GM21786 (cell line): ENCODE measurements at regions not wholly inside any gene's neighbourhood (a gene's known extent, or its start where the extent isn't known, plus 50 kb on each side); places are given as distances from the start of the nearest gene placed in this dataset.
"Not testable (repeated sequence)": the region's sequence is repeated elsewhere in the genome, so short reads cannot be mapped to it uniquely, and the experiment has no call there.

Experiments used
- ATAC-seq: cut with Tn5 transposase; IDR thresholded peaks from one replicate; pipeline ENCODE4 v1.9.1; 2021; ENCODE audit not compliant: unreplicated experiment

DNA sequence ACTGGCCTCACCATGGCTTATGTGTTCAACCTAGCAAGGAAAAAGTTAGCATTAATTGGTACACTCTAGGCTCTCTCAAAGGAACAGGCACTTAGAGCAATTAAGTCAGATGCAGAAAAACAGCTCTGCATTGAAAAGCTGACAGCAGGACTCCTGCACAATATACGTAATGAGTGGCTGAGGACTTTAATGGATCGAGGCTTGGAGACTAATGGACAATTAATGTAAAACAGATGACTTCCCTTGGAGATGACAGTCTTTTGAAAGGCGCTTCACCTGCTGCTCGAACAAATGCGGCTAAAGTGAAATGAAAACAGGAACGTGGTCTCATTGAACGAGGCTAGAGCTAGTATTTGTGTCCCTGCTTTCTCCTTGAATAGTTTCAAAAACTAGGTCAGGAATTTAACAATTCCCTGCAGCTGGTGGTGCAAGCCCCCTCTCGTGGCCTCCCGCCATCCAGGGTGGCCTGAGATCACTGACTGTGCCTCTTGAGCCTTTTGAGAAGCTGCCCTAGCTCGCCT lies 137.1 kb downstream of the ELOVL4 start:
- ATAC-seq: no peak

DNA sequence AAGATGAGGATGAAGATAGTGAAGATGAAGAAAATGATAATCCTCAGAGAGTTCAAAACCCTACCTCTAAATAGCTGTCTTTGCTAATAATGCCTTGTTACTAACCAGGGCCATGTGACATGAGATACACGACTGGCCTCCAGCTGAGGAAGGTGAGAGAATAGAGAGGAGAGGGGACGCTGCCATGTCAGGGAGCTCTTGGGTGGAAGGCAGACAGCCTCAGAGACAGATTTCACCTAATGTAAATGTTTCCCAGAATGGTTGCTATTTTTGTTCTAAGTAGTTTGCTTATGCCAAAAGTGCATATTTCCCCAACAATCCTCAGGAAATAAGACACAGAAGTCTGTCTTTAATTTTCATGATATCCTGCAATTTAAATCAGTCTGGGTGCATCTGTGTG lies 138.4 kb downstream of the ELOVL4 start:
- ATAC-seq: no peak

DNA sequence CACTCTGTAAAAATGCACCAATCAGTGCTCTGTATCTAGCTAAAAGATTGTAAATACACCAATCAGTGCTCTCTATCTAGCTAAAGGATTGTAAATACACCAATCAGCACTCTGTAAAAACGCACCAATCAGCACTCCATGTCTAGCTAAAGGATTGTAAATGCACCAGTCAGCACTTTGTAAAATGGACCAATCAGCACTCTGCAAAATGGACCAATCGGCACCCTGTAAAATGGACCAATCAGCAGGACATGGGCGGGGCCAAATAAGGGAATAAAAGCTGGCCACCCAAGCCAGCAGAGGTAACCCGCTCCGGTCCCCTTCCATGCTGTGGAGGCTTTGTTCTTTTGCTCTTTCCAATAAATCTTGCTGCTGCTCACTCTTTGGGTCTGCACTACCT lies 140.7 kb downstream of the ELOVL4 start:
- ATAC-seq: not testable (repeated sequence)

DNA sequence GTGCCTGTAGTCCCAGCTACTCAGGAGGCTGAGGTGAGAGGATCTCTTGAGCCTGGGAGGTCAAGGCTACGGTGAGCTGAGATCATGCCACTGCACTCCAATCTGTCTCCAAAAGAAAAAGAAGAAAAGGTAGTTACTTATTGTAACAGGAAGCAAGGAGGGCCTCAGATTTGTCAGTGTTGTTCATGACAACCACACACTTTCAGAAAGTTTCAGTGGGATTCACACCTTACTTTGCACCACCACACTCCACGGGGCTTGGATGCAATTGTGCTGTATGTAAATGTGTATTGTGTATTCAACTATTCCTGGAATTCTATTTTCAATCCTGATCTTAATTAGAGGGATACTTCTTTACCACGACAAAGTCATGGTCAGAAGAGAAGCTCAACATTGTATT lies 142.6 kb downstream of the ELOVL4 start:
- no peak for ATAC-seq

DNA sequence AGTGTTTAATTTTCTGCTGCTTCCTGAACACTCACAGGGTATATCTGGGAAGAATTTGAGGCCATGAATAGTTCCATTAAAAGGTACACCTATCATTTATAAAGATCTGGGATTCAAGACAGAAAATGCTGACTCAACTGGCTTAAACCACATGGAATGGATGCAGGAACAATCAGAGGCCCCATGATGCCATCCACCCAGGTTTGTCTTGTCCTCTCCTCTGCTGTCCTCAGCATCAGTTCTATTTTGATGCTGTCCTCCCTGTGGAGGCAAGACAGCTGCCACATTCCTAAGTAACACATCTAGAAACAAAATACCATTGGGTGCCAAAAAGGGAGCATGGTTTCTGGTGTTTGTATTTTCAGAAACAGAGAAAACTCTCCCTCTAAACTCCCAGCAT lies 143.4 kb downstream of the ELOVL4 start:
- ATAC-seq: no peak

DNA sequence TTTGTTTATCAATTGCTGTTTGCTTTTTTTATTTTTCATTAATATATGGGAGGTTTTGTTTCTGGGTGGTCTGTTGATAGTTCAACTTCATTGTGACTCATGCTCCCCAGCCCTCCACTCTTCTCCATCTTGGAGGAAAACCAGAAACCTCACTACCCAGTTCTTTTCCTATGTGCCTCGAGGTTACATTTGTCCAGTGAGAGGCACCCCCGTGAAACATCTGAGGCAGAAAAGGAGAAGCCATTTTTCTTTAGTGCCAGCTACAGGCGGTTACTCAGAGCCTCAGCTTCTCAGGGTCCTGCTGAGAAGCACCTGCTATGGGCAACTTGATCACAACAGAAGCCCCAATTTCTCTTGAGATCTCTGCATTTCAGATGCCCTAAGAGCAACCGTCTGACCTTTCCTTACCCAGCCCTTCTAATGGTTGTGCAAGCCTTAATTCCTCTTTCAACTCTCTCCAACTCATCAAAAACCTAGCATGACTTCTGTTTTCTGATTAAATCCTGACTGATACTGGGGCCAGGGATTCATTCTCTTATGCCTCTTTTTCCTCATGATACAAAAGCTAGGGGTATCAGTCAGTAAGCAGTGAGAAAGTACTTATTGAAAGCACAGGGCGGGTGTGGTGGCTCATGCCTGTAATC lies 144.6 kb downstream of the ELOVL4 start:
- no peak for ATAC-seq

DNA sequence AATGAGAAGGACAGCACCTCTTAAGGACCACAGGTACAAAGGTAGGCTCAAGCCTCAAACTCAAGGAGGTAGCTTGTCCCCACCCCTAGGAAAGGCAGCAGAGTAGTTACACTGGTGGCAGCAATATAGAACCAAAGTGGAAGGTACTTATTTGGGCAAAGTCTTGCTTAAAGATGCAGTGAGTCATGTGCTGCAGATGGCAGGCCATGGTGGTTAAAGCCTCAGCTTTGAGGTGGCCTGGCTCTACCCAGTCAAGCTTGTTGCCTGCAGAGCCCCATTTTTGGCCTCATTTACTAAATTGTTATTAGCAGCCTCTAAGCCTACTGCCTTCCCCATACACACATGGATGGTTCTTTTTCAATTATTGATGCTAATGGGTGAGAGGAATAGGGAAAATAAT lies 146.0 kb downstream of the ELOVL4 start:
- ATAC-seq: no peak

DNA sequence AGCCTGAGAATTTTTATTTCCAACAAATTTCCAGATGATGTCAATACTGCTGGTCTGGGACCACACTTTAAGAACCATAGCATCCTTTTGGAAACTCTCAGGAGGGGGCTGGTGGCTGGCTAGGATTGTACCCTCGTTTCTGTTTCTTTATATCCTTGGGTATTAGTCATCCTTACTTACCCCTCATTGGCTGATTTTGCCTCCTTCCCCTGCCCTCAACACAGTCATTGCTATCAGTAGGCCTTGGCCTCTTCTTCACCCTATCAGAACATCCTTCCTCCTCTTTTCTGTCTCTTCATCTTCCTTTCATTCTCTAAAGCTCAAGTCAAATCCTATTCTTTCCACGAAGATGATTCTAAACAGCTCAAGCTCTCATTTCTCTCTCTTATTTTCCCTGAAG lies 148.5 kb downstream of the ELOVL4 start:
- ATAC-seq: no peak

DNA sequence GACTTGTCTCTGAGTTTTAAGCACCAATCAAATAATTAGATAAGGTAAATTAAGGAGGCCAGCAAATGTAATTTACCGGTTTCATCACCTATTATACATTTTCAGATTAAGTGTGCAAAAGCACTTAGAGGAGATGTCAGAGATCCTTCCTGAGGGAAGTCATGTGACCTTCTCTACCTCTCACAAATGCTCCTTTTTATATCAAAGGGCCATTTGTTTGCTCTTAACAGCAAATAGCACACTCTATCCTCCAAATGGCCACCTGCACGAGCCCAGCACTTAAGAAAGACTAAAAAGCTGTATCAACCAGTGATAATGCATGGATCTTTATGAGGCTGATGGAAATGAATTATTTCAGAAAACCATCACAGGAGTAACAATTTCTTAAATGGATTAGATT lies 149.4 kb downstream of the ELOVL4 start:
- ATAC-seq: no peak

DNA sequence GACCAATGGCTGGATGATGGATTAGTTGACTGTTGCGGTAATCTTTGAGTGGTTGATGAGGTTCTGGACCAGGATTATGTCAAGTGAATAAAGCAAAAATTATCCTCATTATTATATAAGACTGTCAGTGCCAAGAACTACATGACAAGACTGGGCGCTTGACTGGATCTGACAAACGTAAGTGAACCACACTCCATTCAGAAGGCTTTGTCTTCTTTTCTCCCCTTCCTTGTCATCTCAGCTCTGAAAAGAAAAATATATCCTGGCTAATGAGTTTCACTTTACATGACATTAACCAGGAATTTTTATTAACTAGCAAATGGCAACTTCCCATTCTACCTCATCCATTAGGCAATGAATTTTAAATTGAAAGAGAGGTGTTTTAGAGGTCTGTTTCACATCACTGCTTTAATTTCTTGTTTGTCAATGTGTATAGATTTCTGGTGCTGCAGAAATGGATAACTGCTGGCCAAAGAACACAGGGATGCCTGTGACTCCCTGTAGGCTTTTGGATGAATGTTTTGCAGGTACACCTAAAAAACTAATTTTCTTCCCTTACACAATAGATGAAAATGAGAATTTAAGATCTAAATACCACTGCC lies 150.1 kb downstream of the ELOVL4 start:
- no peak for ATAC-seq

DNA sequence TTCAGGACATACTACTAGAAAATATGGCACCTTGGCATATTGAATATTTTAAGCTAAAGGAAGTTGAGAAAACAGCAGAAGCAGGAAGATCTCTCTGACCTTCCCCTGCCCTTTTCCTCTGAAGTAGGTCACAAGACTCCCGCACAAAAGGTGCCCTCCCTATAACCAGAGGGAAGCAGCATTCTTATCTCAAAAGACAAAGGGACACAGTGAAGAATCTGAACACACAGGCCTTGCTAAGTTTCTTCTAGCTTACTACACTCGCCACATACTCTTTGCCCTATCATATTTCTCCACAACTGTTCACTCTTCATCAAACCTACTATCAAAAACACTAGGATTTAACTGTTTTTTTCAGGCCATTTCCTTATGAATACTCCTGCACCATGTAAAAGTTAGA lies 151.2 kb downstream of the ELOVL4 start:
- no peak for ATAC-seq

DNA sequence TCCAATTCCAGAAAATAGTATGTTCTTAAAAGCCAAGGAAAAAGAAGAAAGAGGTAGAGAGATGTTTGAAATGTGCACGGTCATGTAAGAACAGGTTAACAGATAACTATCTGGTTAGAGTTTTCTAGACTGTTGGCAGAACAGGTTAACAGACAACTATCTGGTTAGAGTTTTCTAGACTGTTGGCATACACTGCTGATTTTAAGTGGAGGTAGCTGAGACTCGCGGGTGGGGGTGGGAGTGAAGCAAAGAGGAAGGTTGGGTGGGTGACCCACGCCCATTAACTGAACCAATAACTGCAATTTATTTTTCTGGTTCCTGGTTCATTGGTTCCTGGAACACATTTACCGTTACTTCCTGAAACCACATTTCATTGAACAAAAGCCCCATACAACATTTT lies 157.5 kb downstream of the ELOVL4 start:
- ATAC-seq: no peak

DNA sequence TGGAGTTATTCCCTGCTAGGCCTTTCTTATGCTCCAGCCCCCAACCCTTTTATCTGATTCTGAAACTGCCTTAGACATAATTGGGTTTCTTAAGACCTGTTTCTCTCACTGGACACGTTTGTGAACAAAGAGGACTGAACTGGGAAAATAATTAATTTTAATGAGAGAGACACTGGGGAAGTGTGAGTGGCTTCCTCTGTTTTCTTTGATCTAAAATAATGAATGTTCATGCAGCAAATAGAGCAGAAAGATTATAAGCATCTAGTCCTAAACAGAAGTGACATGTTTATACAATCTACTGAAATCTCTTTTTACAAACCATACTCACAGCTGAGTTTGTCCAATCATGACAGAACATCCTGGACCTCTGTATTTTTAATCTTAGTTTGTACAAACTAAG lies 157.6 kb downstream of the SH3BGRL2 start:
- no peak for ATAC-seq

DNA sequence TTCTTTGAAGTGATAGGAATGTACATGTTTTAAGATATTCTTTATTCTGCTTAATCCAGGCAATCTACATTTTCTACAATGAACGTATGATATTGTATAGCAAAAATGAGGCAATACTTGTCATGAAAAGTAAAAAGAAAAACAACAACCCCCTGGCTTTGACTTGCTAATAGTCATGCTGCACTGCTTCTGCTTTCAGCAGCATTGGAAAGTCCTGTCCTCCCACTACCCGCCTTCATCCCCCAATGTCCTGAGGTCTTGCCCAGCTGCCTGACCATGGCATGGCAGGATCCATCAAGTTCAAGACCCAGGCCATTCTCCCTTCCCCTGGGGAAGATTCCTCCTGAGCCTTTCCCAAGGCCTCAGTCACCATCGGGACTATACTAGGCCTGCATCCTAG lies 156.5 kb downstream of the SH3BGRL2 start:
- no peak for ATAC-seq

DNA sequence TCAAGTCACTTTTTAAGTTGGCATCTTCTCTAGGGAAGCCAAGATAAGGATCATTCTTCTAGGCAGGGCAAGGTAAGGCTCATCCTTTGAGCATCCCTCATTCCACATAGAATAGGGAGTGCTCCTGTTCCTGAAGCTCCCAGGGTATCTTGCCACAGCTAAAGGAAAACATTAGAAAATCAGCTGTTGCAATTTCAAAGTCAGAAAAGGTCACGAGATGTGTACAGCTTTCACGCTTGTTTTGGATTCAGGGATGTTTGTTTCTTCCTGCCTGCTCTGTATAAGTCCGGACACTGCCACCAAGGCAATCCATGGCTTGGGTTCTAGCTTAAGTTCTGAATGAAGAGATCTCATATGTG lies 153.2 kb downstream of the SH3BGRL2 start:
- ATAC-seq: no peak

DNA sequence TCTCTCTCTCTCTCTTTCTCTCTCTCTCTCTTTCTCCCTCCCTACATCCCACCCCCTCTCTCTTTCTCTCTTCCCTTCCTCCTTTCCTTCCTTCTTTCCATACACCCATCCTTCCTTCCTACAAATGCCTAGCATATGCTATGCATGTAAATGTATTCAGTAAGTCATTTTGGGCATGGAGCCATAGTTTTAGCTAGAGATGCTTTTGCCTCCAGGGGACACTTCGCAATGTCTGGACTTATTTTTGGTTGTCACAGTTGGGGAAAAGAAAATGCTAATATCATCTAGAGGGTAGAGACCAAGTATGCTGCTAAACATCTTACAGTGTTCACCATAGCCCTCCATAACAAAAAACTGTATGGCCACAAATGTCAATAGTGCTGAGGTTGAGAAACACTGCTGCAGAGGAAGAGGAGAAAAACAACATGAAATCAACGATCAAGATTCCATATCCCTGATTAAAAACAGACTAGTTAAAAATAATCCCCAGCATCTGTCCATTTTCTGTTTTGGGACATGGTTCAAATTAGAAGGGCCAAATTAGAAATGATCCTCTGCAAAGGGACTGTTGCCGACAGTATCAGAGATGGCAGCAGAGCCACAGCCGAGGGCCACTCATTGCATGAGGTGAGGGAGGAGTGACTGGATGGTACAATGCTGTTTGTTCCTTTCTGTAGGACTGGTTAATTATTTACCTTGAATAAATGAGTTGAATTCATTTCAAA lies 152.7 kb downstream of the SH3BGRL2 start:
- ATAC-seq: no peak

DNA sequence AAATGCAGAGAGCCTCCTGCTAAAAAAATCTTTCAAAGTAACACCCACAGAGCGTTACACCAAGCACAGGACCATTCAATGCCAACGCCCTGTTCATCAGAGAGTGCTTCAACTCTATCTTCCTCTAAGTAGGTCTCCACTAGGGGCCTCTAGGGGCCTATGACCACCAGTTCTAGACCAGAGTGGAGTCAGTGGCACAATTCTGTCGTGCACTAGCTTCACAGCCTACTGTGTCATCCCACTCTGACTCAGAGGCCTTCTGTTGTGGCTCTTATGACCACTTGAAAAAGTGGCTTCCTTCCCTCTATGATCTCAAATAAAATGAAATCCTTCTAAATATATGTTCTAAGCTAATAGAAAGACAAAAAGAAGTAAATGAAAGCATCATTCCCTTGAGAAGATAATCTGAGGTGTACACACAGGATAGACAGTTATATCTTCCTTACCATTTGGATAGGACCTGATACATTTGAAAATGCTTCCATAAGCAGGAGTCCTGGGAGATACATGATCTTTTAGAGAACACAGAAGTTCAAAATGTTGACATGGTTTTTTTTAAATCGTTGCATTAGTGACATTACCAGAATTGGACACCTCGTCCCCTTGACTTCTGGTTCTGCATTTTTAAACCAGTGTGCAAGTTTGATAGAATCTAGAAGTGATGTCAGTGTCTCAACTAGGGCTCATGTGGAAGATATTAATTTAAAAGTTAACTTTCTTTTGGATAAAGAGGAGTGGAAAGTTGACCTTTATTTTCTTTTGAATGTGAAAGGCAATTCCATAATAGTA lies 151.9 kb downstream of the SH3BGRL2 start:
- no peak for ATAC-seq

DNA sequence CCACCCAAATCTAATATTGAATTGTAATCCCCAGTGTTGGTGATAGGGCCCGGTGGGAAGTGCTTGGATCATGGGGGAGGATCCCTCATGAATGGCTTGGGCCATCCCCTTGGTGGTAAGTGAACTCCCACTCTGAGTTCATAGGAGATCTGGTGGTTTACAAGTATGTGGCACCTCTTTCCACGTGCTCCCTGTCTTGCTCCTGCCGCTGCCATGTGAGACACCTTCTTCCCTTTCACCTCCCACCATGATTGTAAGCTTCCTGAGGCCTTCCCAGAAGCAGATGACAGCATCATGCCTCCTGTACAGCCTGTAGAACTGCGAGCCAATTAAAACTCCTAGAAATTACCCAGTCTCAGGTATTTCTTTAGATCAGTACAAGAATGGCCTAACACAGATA lies 150.8 kb downstream of the SH3BGRL2 start:
- no peak for ATAC-seq

DNA sequence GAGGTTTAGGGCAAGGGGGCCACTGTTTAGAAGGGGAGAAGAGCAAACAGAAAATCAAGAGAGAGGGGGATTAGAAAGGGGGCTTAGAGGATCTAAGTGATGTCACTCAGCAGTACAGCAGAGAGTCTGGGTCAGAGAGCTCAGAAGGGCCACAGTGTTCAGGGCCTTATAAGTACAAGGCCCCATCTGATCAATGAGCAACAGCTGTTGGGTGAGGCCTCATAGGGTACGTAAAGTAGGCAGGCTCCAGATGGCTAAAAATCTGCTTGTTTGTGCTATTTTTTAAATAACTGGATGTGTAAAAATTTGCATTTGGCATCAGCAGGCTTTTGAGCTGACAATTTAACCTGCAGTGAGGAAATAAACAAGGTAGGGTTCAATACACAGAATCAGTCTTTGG lies 149.8 kb downstream of the SH3BGRL2 start:
- ATAC-seq: no peak

DNA sequence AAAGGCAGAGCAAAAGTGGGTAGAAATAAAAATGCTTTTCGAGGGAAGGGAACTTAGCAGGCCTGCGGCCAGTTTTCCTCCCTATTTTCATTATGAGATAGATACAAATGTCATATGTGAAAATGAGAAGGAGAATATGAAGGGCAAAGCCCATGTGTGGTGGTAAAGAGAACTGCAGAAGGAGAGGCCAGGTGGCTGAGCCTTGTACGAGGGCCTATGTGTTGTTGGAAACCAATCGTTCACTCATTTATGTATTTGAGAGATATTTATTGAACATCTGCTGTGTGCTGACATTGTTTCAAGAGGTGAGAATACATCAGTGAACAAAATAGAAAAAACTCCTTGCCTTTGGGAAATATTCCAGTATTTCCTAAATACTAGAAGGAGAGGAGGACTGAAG lies 147.7 kb downstream of the SH3BGRL2 start:
- no peak for ATAC-seq

DNA sequence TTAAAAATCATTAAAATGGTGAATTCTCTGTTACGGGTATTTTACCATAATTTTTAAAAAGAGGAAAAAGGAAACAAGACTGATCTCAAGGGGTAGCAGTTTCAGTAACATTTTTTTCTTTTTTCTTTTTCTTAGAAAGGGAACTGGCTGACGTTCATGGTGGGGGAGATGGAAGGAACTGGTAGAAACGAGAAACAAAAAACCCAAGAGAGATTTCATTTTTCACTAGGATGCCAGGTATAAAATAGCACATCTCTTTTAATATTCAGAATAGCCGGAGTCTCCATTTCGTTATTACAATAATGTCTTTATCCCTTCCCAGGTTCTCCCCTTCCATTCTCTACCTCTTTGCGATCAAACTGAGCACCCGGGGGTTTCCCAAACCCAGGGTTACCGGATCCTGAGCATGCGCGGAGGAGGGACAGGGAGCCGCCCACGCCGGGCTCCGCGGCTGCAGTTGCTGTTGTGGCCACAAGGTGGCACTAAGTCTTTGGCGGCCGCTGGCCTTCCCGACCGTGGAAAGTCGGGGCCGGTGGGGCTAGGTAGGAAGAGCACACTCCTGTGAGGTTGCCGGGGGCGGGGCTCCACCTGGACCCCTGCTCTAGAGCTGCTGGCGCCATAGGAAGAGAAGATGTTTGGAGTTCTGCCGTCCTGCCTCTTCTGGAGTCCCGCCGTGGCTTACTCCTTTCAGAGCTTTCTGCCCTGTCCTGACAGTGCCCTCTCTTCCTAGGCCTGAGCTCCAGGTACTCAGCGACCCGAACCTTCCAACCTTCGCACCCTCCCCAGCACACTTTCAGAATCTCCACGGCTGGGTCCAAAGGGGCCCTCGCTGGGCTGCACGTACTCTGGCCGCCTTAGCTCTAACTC lies 146.8 kb downstream of the SH3BGRL2 start:
- ATAC-seq: peak; percentile 89
